Tibial nerve (tissue), 4 donors: ENCODE measurements at regions not wholly inside any gene's neighbourhood (a gene's known extent, or its start where the extent isn't known, plus 50 kb on each side); places are given as distances from the start of the nearest gene placed in this dataset.

Source experiments
- DNase-seq, 2 donors: peaks; one replicate each; pipeline ENCODE4 v3.0.0-alpha.2; 2019; ENCODE audit warnings: low spot score in 2 of 2
- H3K27ac ChIP-seq, 4 donors: fragments of 200-600 bp; sonication (generic) in 3 of 4; one replicate each; pipeline ENCODE4 v1.5.1; 2017 to 2019; ENCODE audit warnings: mild to moderate bottlenecking in 1 of 4
- H3K27me3 ChIP-seq, 2 donors: fragments of 200-600 bp; sonication (generic) in 1 of 2; one replicate each; pipeline versions ENCODE4 v1.5.1 to v1.6.0; 2017 to 2019
- H3K36me3 ChIP-seq, 3 donors: fragments of 200-600 bp; sonication (generic); one replicate each; pipeline ENCODE4 v1.5.1; 2018 to 2019
- H3K4me1 ChIP-seq, 4 donors: fragments of 200-600 bp; sonication (generic) in 3 of 4; one replicate each; pipeline ENCODE4 v1.5.1; 2017 to 2019
- H3K4me3 ChIP-seq, 4 donors: fragments of 200-600 bp; sonication (generic) in 3 of 4; one replicate each; pipeline ENCODE4 v1.5.1; 2017 to 2019; ENCODE audit warnings: mild to moderate bottlenecking in 1 of 4, moderate library complexity in 1 of 4
- H3K9me3 ChIP-seq, 4 donors: fragments of 200-600 bp; sonication (generic) in 3 of 4; one replicate each; pipeline ENCODE4 v1.5.1; 2017 to 2019
- EP300 ChIP-seq, 2 donors: sonication (generic); formaldehyde crosslinking; IDR thresholded peaks; one replicate each; pipeline ENCODE4 v1.6.1; 2017; ENCODE audit warnings: antibody characterized with exemption in 2 of 2, mild to moderate bottlenecking in 1 of 2
- POLR2A ChIP-seq, 2 donors: fragments of 450-650 bp; IDR thresholded peaks; one replicate each; pipeline ENCODE4 v1.6.1; 2017; ENCODE audit warnings: antibody characterized with exemption in 2 of 2, mild to moderate bottlenecking in 2 of 2, moderate library complexity in 2 of 2
- WGBS, 2 donors: methylation state at CpG; one replicate each; pipeline ENCODE4 v1.1.5; 2018; 5-methylcytosine and 5-hydroxymethylcytosine counted together
- TF ChIP-seq, protein P1 (sequence below), 5 experiments: fragments of 200-600 bp in 3 of 5; fragments of 450-650 bp in 2 of 5; sonication (generic) in 3 of 5; IDR thresholded peaks; one replicate each; pipeline ENCODE4 v1.5.1; 2016 to 2019; ENCODE audit warnings: antibody characterized with exemption in 5 of 5, mild to moderate bottlenecking in 3 of 5, moderate library complexity in 2 of 5

DNA sequence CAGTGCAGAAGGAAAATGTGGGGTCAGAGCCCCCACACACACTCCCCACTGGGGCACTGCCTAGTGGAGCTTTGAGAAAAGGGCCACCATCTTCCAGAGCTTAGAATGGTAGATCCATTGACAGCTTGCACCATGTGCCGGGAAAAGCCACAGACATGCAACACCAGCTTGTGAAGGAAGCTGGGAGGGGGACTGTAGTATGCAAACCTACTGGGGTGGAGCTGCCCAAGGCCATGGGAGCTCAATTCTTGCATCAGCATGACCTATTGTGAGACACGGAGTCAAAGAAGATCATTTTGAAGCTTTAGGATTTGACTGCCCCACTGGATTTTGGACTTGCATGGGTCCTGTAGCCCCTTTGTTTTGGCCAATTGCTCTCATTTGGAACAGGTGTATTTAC, 142.8 kb upstream of the ARHGEF9 start:
- 76 to 86% methylated on average over 1 to 2 of the region's 2 CpGs for WGBS, 2 donors

DNA sequence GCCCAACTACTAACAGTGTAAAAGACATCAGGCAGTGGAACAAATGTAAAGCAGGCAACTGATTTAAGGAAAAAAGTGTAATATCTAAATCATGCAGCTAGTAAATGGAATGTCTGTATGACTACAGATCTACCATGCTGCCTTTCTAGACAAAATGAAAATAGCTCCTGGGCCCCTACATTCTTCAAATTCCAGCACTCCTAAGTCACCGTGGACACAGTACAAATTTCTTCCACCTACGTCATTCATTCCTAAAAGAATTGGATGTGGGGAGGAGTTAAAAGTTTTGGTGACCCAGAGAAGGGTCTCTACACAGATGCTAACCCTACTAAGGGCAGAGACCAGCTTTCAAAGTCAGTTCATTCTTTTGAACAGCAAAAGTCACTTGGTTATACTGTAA, 137.2 kb upstream of the ARHGEF9 start:
- H3K27ac ChIP-seq, result no peak overlapping the region
- H3K27me3 ChIP-seq, result no peaks in the 10 kb centered on the region
- no peak for DNase-seq
- no peak overlapping the region for H3K4me3 ChIP-seq
- TF ChIP-seq, protein P1, sequence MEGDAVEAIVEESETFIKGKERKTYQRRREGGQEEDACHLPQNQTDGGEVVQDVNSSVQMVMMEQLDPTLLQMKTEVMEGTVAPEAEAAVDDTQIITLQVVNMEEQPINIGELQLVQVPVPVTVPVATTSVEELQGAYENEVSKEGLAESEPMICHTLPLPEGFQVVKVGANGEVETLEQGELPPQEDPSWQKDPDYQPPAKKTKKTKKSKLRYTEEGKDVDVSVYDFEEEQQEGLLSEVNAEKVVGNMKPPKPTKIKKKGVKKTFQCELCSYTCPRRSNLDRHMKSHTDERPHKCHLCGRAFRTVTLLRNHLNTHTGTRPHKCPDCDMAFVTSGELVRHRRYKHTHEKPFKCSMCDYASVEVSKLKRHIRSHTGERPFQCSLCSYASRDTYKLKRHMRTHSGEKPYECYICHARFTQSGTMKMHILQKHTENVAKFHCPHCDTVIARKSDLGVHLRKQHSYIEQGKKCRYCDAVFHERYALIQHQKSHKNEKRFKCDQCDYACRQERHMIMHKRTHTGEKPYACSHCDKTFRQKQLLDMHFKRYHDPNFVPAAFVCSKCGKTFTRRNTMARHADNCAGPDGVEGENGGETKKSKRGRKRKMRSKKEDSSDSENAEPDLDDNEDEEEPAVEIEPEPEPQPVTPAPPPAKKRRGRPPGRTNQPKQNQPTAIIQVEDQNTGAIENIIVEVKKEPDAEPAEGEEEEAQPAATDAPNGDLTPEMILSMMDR (IDR thresholded peaks at IDR 0.05), result no peak
- TF ChIP-seq EP300 (IDR thresholded peaks at IDR 0.05) (no peak), POLR2A (IDR thresholded peaks at IDR 0.05) (no peak)
- H3K36me3 ChIP-seq, result no peaks in the 10 kb centered on the region
- no peaks in the 10 kb centered on the region for H3K4me1 ChIP-seq
- 31 to 43% methylated on average over 2 of the region's 2 CpGs for WGBS, 2 donors
- no peaks in the 10 kb centered on the region for H3K9me3 ChIP-seq

More for the DNA sequence above, 142.8 kb upstream of the ARHGEF9 start:
- DNase-seq, result no peak
- no peak for TF ChIP-seq POLR2A (IDR thresholded peaks at IDR 0.05)
- TF ChIP-seq, protein P1 (IDR thresholded peaks at IDR 0.05), result no peak
- no peak for TF ChIP-seq EP300 (IDR thresholded peaks at IDR 0.05)
- no peaks in the 10 kb centered on the region for H3K27me3 ChIP-seq
- H3K27ac ChIP-seq, result no peak overlapping the region
- H3K4me1 ChIP-seq, result no peaks in the 10 kb centered on the region
- H3K36me3 ChIP-seq, result no peaks in the 10 kb centered on the region
- no peaks in the 10 kb centered on the region for H3K9me3 ChIP-seq
- H3K4me3 ChIP-seq, result no peak overlapping the region

DNA sequence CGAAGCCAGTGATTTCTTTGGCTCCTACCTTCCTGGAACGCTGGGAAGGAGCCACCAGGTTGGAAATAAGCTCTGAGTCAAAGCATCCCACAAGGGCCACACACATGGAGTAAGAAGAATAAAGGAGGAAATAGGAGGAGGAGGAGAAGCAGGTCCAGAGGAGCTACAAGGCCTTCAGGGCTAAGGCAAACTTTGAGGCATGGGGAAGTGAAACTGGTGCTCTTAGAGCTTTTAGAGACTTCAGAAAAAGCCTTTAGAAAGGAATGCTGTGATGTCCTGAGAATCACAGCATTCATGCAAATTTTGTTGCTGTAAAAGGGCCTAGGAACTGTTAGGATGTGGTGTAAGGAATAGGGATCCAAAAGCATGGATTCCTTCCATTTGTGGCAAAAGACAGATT, 135.9 kb upstream of the ARHGEF9 start:
- Histone ChIP-seq H3K4me3 (no peak overlapping the region), H3K4me1 (no peaks in the 10 kb centered on the region), H3K27me3 (no peaks in the 10 kb centered on the region), H3K27ac (no peak overlapping the region), H3K9me3 (no peaks in the 10 kb centered on the region), H3K36me3 (no peaks in the 10 kb centered on the region)
- 59 to 80% methylated on average over 2 of the region's 2 CpGs for WGBS, 2 donors
- DNase-seq, result no peak
- TF ChIP-seq, protein P1 (IDR thresholded peaks at IDR 0.05), result no peak
- TF ChIP-seq POLR2A (IDR thresholded peaks at IDR 0.05) (no peak), EP300 (IDR thresholded peaks at IDR 0.05) (no peak)

DNA sequence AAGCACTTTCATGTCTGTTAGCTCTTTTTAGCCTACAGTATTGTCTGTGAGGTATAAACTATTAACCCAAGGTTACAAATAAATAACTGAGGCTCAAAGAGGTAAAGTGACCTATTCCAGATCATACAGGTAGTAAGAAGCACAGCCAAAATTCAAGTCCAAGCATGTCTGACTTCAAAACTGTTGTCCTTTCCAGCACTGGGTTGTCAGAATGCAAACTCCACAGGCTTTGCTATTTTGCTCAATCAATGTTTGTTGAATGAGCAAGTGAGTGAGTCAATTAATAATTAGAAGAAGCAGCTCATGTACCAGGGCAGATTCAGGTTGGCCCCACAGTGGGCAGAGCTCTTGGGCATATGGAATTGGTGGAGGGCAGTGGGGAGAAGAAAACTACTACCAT, 134.1 kb upstream of the ARHGEF9 start:
- Histone ChIP-seq H3K4me3 (no peak overlapping the region), H3K4me1 (no peaks in the 10 kb centered on the region), H3K9me3 (peaks cover 0 to 1% (median 0%) of the 10 kb centered on the region in 4 donors), H3K27me3 (no peaks in the 10 kb centered on the region), H3K36me3 (no peaks in the 10 kb centered on the region), H3K27ac (no peak overlapping the region)
- DNase-seq, result no peak
- TF ChIP-seq, protein P1 (IDR thresholded peaks at IDR 0.05), result no peak
- no peak for TF ChIP-seq EP300 (IDR thresholded peaks at IDR 0.05)
- TF ChIP-seq POLR2A (IDR thresholded peaks at IDR 0.05), result no peak

DNA sequence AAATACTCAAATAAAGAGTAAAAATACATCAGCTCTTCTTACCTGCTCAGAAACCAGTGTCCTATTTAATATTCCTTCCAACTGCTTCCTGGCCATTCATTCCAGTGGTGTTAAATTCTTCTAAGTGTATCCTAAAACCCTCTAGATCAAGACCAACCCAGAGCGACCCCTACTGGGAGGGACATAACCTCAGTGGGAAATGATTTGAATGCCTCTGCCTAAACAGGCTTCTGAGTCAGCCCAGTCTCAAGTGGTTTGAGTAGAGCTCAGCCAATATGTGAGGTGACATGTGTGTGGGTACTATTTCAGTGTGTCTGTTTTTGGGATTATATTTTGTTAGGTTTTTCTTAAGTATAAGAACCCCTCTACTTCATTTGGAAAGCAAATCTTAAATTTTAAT, 133.6 kb upstream of the ARHGEF9 start:
- no peak for DNase-seq
- H3K27ac ChIP-seq, result no peak overlapping the region
- peaks cover 0 to 6% (median 0%) of the 10 kb centered on the region in 4 donors for H3K9me3 ChIP-seq
- WGBS, 2 donors, result 20 to 27% methylated on average over 1 of the region's 1 CpG
- H3K36me3 ChIP-seq, result no peaks in the 10 kb centered on the region
- H3K4me1 ChIP-seq, result no peaks in the 10 kb centered on the region
- no peak overlapping the region for H3K4me3 ChIP-seq
- H3K27me3 ChIP-seq, result no peaks in the 10 kb centered on the region
- no peak for TF ChIP-seq EP300 (IDR thresholded peaks at IDR 0.05)
- TF ChIP-seq, protein P1 (IDR thresholded peaks at IDR 0.05), result no peak
- TF ChIP-seq POLR2A (IDR thresholded peaks at IDR 0.05), result no peak
